HG03066 (cell line): ENCODE measurements at regions not wholly inside any gene's neighbourhood (a gene's known extent, or its start where the extent isn't known, plus 50 kb on each side); places are given as distances from the start of the nearest gene placed in this dataset.

Experiments
- ATAC-seq: cut with Tn5 transposase; IDR thresholded peaks from one replicate; pipeline ENCODE4 v1.9.1; 2021; ENCODE audit warnings: low read depth; ENCODE audit not compliant: unreplicated experiment

DNA sequence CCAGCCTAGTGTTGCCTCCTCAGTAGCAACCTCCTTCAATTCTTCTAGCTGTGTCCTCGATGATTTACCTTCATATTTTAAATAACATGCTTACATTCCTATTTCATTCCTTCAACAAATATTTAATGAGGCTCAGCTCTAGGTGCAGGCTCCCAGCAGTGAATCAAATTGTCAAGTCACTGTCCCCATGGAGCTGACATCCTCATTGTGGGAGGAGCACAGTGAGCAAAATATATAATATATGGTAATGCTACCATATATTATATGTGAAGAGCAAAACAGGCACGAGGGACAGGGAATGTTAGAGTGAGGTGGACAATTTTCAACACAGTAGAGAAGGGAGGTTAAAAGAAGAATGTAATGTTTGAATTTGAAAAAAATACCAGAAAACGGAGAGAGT lies 869.1 kb downstream of the SLC4A3 start:
- ATAC-seq: no peak

DNA sequence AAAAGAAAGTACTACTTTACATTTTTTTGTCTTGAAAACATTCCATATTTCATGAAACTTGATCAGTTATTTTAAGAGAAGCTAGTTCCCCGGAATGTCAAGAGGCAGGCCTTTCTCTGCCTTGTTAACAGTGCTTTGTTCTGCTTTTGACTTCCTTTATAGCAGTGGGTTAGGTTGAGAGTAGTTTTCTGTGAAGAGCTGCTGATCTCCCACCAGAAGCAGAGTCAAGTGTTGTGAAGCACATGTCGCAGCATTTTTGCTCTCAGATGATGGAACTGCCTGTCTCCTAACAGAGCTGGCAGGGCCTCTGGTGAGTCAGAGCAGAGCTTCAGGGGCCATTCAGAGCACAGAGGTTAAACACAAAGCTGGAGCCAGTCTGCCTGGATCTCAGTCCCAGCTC lies 871.8 kb downstream of the SLC4A3 start:
- ATAC-seq: no peak

DNA sequence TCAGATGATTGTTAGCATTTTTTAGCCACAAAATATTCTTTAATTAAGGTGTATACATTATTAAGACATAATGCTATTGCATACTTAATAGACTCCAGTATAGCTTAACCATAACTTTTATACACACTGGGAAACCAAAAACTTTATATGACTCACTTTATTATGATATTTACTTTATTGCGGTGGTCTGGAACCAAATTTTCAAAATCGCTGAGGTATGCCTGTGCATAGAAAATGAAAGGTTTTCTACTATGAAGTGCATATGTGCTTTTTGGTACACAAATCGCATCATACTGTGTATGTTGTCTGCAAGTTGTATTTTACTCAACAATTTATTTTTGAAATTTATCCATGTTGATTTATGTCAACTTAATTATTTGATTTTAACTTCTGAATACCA lies 875.1 kb downstream of the SLC4A3 start:
- no peak for ATAC-seq

DNA sequence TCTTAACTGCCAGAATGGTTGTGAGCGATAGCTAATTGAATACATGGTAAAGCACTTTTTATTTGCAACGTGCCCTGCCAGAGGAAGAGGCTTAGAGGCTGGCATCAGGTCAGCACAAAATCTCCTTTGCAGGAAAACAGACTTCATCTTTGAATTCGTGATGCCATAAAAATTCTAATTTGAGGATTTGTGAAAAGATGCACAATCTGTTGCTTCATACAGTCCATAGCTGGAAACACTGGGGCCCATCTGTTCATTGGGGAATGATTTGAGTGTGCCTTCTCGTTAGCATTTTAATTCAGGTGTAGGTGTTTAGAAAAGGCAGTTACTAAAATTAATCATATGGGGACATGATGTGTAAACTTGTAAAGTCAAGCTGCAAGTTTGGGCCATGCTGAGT lies 876.0 kb downstream of the SLC4A3 start:
- no peak for ATAC-seq

DNA sequence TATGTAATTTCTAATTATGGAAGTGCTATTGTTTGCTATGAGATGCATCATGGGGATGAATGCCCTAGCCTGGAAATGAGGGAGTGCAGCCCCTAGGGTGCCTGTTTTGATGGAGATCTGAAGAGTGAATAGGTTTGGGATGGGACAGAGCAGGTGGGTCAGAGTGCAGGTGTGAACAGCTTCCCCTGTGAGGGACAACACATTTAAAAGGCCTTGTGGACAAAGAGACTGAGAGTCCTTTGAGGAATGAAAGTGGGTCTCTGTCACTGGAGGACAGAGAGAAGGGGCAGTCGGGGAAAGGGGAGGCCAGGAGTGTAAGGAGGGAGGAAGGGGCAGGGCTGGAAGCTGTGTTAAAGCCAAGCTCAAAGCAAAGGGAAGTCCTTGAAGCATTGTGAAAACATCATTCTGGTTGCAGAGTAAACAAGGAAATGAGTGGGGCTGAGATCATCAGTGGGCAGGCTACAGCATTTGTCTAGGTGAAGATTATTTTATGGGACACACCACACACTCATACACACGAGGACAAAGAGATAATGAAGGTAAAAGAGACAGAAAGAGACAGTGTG lies 877.6 kb downstream of the SLC4A3 start:
- ATAC-seq: no peak

DNA sequence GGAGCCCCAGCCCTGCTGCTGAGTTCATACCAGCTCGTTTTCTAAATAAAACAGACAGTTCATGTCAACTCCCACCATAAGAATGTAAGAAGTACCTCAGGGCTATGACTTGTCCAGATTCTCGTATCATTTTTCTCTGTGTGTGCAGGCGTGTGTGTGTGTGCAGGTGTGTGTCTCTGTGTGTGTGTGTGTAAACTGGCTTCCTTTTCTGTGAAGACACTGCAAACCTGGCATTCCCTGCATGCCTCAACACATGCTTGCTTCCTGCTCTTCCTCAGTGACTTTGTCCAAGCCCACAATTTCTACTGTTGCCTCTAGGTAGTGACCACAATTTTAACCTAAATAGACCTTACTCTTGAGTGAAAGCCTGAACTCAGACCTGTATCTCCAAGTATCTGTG lies 879.0 kb downstream of the SLC4A3 start:
- no peak for ATAC-seq

DNA sequence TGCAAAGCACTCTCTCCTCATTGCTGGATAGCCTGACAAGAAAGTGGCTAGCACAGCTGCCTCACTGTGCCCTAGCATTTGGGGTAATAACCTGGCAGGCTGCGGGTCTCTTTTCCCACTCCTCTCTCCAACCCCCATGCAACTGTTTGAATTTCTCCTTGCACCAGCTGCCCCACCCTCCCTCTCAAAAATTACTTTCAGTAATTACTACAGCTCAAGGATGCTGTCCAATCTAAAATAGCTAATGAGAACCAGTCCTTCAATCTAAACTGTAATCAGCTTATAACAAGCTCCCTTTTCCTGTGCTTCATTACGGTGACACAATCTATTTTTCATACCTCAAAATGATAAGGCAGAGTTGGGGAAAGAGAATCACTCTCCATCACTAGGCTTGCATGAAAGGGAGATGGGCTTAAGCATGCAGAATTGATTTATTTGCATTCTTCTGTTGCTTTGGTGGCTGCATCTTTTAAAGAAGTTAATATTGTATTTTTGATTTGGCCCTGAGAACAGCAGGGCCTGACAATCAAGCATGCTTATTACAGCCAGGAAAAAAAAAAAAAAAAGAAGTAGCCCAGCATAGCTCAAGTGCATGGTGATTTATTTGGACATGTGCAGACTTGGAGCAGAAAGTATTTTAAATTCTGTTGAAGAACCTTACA lies 881.8 kb downstream of the SLC4A3 start:
- no peak for ATAC-seq

DNA sequence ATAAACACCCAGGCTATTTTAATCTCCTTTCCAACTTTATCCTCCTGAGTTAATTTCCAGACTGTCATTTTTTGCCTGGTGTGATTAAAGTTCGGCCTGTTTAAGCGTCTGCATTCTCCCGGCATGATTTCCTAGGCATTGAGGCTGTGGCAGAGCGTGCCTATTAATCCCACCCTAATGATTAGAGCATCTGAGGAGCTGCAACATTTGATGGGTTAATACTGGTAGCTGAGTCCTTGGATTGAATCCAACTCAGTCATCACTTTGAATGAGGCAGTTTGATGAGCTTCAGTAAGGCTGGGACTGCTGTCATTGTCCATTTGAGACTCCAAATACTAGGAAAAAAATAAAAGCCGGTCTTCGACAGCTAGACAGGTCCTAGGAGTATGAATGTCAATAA lies 882.5 kb downstream of the SLC4A3 start:
- no peak for ATAC-seq

DNA sequence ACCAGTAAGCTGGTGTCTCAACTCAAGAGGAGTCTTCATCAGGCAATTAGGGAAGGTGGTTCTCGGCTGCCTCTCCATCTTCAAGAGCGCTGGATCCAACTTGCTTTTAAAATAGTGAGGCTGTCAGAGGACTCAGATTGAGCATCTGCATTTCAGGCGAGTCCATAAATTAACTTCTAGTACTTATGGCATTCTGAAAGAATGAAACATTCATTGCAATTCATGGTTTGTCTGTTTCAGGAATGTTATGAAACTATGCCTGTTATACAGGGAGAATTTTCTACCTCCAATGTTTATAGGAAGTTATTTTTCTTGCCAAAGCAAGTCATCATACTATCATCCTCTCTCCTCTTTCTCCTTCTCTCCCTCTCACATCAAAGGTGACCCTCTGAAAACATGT lies 883.2 kb downstream of the SLC4A3 start:
- ATAC-seq: no peak

DNA sequence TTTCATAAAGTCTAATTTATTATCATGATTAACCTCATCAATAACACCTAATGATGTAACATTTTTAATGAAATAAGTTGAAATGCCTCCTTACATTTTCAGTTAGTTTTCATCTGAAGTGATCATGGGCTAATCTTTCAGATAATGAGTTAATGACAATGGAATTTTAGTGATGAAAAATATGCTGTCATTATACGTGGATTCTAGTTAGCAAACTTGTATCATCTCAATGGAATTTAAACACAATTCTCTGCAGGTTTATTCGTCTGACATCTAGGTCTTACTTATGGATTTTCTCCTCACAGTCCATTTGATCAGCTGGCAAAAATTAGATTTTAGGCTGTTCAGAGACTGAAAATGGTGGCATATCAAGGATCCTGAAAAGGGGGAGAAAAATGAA lies 885.0 kb downstream of the SLC4A3 start:
- no peak for ATAC-seq

DNA sequence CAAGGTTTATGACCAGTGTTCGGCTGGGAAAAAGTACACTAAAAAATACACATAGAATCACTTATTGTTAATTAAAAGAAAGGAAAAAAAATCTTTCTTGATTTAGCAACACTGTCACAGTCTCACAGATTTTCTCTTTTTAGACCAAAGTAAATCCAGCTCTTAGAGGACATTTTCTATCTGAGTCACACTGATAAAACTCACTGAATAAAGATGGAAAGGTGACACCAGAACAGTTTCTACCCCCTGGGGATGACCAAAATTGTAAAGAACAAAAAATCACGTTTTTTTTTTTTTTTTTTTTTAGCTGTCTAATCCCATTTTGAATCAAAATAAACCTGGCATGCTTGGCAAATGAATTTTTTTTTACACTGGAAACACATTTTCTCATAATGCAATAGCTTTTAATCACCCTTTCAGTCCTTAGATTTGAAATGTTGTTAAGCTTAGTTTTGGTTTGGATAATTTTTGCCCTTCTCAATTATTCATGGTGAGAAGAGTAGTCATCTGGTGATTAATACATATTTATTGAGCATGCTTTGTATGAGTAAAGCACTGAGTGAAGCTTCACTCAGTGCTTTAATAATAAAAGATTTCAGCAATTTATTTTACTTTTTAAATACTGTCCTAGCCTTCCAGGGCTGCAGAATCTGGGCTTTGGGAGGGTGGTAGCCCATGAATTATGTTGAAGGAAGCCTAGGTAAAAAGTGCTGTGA lies 886.3 kb downstream of the SLC4A3 start:
- no peak for ATAC-seq

DNA sequence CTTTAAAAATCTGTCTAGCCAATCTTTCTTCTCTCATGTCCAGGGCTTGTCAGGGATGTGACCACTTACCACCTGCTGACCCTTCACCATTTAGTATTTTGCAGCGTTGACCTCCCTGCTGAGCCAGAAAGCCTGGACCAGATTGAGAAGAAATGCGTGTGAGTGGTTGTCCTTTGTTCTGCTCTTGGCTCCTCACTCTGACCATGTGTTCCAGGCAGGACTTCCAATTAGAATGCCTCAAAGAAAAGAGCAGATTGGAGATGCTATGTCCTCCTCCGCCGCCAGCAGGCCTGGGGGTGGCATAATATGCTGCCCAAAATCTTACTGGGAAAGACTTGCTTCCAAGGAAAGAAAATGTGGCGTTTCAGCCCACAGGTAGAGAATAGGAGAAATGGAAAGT lies 894.1 kb downstream of the SLC4A3 start:
- no peak for ATAC-seq

DNA sequence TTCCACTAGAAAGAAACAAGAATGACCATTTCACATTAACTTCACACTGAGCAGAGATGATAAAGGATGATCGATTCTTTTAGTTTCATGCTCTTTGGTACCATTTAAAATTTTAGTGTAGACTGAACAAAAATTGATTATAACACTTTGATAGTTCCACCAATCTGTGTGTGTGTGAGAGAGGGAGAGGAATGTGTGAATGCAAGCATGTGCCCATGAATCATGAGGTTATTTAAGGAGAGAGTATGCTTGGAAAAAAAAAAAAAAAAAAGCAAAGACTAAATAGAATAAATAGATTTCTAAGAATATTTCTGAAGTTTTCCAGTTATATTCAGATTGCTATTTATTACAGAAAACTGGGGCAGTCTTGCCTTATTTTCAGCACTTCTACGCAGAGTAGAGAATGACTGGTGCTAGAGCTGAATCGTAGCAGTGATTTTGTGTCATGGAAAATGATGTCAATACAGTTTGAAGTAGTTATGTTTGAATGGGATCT lies 900.8 kb downstream of the SLC4A3 start:
- no peak for ATAC-seq

DNA sequence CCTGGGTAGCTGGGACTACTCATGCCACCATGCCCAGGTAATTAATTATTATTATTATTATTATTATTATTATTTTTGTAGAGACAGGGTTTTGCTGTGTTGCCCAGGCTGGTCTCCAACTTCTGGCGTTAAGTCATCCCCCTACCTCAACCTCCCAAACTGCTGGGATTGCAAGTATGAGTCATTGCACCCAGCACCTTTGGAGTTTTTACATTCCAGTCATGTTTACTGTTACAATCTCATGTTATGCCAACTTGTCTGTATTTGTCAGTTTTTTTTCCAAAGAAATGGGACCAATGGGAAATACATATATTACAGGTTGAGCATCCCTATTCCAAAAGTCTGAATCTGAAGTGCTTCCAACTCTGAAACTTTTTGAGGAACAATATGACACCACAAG lies 903.8 kb downstream of the SLC4A3 start:
- no peak for ATAC-seq

DNA sequence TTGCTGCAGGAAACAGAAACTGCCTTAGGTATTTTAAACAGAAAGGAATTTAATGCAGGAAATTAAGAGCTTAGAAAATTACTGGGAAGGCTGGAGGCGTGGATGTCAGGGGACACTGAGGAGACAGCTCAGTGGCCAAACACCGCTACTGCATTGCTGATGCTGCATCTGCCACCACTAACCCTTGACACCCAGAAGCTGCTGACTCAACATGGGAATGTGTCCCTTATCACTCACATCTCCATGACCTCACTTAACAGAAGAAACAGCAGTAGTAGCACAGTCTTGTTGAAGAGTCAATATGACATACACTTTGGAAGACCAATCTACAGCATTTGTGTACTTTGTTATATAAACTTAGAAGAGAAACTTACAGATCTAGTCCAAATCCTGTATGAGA lies 906.1 kb downstream of the SLC4A3 start:
- ATAC-seq: no peak

DNA sequence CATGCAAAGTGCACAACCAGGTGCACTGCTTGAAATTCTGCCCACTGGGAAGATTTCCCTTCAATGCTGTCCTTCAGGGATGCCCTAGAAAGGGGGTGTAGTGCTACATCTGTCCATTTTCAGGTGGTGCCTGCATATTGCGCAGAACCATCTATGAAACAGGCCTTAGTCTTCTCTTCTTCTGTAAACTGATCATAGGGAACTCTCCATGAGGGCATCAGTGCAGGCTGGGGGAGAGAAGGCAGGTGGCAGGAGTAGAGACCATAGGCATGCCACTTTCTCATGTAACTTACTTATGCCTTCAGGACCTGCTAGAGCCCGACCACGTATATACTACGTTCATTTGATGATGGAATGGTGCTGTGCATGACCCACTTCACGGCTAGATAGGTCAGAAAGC lies 912.1 kb downstream of the SLC4A3 start:
- no peak for ATAC-seq

DNA sequence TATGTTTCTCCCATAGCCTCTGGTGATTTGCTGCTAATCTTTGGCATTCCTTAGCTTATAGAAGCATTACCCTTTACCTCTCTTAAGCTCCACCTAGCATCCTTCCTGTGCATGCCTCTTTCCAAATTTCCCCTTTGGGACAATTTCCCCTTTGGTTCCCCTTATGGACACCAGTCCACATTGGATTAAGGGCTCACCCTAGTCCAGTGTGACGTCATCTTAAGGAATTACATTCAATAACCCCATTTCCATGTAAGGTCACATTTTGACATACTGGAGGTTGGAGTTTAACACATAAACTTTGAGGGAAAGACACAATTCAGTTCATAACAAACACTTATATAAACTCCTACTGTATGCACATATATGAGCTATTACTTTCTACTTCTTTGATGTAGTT lies 916.6 kb downstream of the SLC4A3 start:
- ATAC-seq: no peak

DNA sequence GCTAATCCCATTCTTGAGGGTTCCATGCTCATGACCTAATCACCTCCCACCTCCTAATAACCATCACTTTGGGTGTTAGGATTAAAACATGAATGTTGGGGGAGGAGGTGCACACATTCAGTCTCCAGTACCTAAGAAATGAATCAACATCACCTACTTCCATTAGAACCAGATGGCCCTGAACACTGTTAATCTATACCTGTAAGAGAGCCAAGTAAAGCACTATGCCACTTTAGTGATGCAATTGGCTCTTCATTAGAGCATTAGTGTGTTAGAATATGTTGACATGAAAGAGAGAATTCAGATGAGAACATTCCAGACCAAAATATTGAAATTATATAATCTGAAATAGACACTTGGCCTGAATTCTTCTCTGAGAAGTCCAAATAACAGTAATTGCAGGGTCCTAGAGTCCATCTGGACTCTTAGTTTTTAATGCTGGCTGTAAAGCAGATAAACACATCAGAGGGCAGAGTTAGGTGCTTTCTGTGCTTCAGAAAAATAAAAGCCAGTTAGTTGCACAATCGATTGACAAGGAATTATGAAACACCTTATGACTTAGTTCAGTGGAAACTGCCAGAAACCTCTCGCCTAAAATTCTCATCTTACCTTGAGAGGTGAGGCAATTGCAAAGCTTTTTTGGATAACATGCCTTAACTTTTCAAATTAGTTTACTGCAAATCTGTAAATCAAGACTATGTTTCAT lies 923.7 kb downstream of the SLC4A3 start:
- ATAC-seq: no peak

DNA sequence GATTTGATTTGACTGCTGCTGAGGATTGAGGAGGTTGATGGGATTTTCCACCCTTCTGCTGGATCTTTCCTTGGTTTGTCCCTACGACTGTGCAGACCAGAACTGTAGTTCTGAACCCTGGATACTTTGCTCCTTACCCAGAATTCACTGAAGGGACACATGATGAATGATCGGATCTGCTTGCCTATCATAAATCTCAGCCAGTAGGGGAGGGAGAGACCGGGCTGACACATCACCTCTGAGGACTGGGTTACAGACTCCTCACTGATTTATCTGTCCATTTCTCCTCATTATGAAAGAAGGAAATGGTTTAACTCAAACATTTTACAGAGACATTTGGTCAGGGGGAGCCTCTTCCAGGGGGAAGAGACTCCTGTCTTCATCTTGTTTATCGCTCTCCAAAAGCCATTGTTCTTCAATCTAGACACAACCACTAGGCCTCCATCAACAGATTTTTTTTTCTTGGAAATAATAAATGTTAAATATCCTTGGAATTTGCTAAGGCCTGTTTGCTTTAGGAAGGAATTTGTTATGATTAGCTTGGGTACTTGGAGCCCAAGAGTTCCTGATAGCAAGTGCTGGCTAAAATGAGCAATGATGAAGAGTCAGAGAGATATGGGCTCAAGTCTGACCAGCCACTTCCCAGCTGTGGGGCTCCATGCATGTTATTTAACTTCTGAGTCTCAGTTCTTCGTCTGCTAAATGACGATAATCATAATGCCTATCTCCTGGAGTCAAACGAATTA lies 925.5 kb downstream of the SLC4A3 start:
- ATAC-seq: no peak

DNA sequence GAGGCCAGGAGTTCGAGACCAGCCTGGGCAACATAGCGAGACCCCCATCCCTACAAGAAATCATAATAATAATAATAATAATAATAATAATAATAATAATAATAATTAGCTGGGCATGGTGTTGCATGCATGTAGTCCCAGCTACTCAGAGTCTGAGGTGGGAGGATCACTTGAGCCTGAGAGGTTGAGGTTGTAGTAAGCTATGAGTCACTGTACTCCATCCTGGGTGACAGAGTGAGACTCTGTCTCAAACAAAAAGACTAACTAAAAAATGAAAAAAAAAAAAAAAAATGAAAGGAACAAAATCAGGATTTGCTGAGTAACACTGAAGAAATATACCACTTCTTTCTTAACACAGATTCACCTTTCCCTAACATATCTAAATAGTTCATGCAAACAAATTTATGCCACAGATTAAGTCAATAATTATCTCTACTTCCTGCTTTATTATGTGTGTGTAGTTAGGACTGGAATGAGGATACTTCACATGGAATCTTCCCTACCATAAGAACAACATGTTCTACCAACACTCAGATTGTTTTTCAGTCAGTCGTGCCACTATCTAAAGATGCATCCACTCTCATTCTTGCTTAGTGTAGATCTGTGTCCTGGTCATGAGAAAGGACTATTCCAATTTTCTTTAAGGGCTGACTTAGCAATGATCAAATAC lies 928.7 kb downstream of the SLC4A3 start:
- ATAC-seq: no peak
